ENCODE measurements at regions not wholly inside any gene's neighbourhood (a gene's known extent, or its start where the extent isn't known, plus 50 kb on each side); places are given as distances from the start of the nearest gene placed in this dataset.

DNA sequence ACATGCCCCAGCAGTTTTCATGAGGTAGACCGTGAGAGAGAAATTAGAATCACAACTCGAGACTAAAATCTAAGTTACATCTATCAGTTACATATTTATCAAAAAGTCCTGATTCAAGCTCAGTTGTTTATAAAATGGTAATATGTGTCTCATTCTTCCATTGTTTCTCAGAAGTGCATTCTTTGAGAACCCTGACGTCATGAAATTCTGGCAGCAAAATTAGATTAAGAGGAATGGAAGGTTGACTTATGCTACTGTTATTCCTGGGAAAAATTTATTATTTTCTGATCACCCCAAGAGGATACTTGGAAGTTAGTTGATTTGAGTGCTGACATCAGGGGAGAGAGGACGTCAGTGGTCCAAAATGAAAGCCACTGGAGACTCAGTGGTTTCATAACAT lies 1864.8 kb upstream of the LRRTM1 start:
- Histone ChIP-seq H3K4me3 (ENCODE audit: low read depth in 1 of 2, low read length in 2 of 2) (no peak overlapping the region), H3K9ac (ENCODE audit: low read depth, low read length) (no peak overlapping the region), H3K27ac (ENCODE audit: low read length) (no peak overlapping the region), H3K79me2 (ENCODE audit: insufficient read depth, low read length) (no peaks in the 10 kb centered on the region), H3K36me3 (ENCODE audit: insufficient read depth, low read length) (no peaks in the 10 kb centered on the region), H3K9me3 (ENCODE audit: insufficient read depth, low read length, severe bottlenecking) (no peaks in the 10 kb centered on the region), H4K20me1 (ENCODE audit: insufficient read depth, low read length) (no peaks in the 10 kb centered on the region), H2AFZ (ENCODE audit: low read depth, low read length) (no peak overlapping the region), H3K4me2 (ENCODE audit: insufficient read depth, low read length) (no peak overlapping the region), H3K27me3 (ENCODE audit: insufficient read depth, low read length, poor library complexity) (no peaks in the 10 kb centered on the region), H3K4me1 (ENCODE audit: insufficient read depth, low read length) (no peaks in the 10 kb centered on the region)
- ATAC-seq (ENCODE audit: insufficient read depth, low read depth) (no peak), DNase-seq (no peak)
- TF ChIP-seq, protein P1, sequence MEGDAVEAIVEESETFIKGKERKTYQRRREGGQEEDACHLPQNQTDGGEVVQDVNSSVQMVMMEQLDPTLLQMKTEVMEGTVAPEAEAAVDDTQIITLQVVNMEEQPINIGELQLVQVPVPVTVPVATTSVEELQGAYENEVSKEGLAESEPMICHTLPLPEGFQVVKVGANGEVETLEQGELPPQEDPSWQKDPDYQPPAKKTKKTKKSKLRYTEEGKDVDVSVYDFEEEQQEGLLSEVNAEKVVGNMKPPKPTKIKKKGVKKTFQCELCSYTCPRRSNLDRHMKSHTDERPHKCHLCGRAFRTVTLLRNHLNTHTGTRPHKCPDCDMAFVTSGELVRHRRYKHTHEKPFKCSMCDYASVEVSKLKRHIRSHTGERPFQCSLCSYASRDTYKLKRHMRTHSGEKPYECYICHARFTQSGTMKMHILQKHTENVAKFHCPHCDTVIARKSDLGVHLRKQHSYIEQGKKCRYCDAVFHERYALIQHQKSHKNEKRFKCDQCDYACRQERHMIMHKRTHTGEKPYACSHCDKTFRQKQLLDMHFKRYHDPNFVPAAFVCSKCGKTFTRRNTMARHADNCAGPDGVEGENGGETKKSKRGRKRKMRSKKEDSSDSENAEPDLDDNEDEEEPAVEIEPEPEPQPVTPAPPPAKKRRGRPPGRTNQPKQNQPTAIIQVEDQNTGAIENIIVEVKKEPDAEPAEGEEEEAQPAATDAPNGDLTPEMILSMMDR (IDR thresholded peaks at IDR 0.05; ENCODE audit: borderline replicate concordance, extremely low read depth, low read length, poor library complexity, severe bottlenecking), result no peak
- TF ChIP-seq EZH2 (IDR thresholded peaks at IDR 0.05; ENCODE audit: borderline replicate concordance, low read depth, low read length, severe bottlenecking), result no peak

DNA sequence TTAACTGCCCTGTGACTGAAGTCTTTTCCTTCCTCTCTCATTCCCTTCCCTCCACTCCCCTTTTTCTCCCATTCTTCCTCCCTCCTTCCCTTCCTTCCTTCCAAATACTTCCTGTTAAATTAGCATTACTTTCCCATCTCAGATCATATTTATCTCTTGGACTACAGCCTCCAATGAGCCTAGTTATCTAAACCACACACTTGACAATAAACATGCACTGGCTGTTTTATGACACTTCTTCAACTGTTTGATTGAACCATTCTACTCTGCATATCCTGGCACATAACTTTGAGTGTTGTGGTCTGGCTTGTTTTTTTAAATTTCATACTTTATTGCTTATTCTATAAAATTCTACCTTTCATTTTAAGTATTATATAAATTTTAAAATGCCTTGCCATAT lies 1860.8 kb upstream of the LRRTM1 start:
- no peaks in the 10 kb centered on the region for H4K20me1 ChIP-seq (ENCODE audit: insufficient read depth, low read length)
- no peak overlapping the region for H2AFZ ChIP-seq (ENCODE audit: low read depth, low read length)

DNA sequence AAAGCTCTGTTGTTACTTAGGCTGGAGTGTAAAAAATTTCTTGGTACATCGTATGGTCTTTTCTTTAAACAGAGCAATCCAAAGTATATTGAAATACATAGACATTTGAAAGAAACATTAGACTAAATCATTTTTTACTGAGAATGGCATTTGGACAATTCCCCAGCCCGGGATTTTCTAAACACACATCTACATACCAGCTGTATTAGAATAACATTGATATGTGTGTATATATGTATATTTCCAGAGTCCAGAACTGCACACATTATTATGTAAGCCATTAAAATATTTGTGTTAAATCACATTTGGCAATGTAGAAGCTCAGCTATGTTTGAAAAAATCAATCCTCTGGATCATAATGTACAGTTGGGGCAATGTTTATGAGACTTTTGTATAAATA lies 1853.6 kb upstream of the LRRTM1 start:
- Histone ChIP-seq H3K4me2 (ENCODE audit: insufficient read depth, low read length) (no peak overlapping the region), H3K27ac (ENCODE audit: low read length) (no peak overlapping the region), H3K4me1 (ENCODE audit: insufficient read depth, low read length) (no peaks in the 10 kb centered on the region), H3K79me2 (ENCODE audit: insufficient read depth, low read length) (no peaks in the 10 kb centered on the region), H3K4me3 (ENCODE audit: low read depth in 1 of 2, low read length in 2 of 2) (no peak overlapping the region), H3K36me3 (ENCODE audit: insufficient read depth, low read length) (no peaks in the 10 kb centered on the region), H3K9me3 (ENCODE audit: insufficient read depth, low read length, severe bottlenecking) (no peaks in the 10 kb centered on the region), H2AFZ (ENCODE audit: low read depth, low read length) (no peak overlapping the region), H4K20me1 (ENCODE audit: insufficient read depth, low read length) (no peaks in the 10 kb centered on the region), H3K27me3 (ENCODE audit: insufficient read depth, low read length, poor library complexity) (no peaks in the 10 kb centered on the region), H3K9ac (ENCODE audit: low read depth, low read length) (no peak overlapping the region)
- no peak for TF ChIP-seq EZH2 (IDR thresholded peaks at IDR 0.05; ENCODE audit: borderline replicate concordance, low read depth, low read length, severe bottlenecking)
- TF ChIP-seq, protein P1 (IDR thresholded peaks at IDR 0.05; ENCODE audit: borderline replicate concordance, extremely low read depth, low read length, poor library complexity, severe bottlenecking), result no peak
- DNase-seq (no peak), ATAC-seq (ENCODE audit: insufficient read depth, low read depth) (no peak)

More for the DNA sequence above, 1860.8 kb upstream of the LRRTM1 start:
- TF ChIP-seq EZH2 (IDR thresholded peaks at IDR 0.05; ENCODE audit: borderline replicate concordance, low read depth, low read length, severe bottlenecking), result no peak
- TF ChIP-seq, protein P1 (IDR thresholded peaks at IDR 0.05; ENCODE audit: borderline replicate concordance, extremely low read depth, low read length, poor library complexity, severe bottlenecking), result no peak
- no peaks in the 10 kb centered on the region for H3K36me3 ChIP-seq (ENCODE audit: insufficient read depth, low read length)
- H3K9ac ChIP-seq (ENCODE audit: low read depth, low read length), result no peak overlapping the region
- no peaks in the 10 kb centered on the region for H3K79me2 ChIP-seq (ENCODE audit: insufficient read depth, low read length)
- ATAC-seq (ENCODE audit: insufficient read depth, low read depth) (no peak), DNase-seq (no peak)
- no peak overlapping the region for H3K27ac ChIP-seq (ENCODE audit: low read length)
- no peaks in the 10 kb centered on the region for H3K4me1 ChIP-seq (ENCODE audit: insufficient read depth, low read length)
- H3K27me3 ChIP-seq (ENCODE audit: insufficient read depth, low read length, poor library complexity), result no peaks in the 10 kb centered on the region
- no peak overlapping the region for H3K4me3 ChIP-seq (ENCODE audit: low read depth in 1 of 2, low read length in 2 of 2)
- no peak overlapping the region for H3K4me2 ChIP-seq (ENCODE audit: insufficient read depth, low read length)
- H3K9me3 ChIP-seq (ENCODE audit: insufficient read depth, low read length, severe bottlenecking), result no peaks in the 10 kb centered on the region

DNA sequence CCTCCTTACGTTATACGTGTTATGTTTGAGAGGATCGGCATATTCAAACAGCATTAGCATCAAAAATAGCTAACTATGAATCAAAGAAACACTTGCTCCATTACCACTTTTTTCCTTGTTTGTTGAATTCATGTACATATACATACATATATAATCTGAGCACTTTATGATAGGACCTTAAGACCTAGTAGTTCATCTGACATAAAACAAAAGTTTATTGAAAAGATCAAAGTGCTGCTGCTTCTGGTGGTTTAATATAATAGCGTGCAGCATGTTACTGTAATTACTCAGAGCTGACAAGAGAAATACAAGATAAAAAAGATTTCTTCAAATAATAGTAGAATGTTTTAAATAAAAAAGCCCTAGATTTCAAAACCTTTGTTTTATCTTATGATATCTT lies 1850.9 kb upstream of the LRRTM1 start:
- no peak overlapping the region for H3K27ac ChIP-seq (ENCODE audit: low read length)
- H3K4me1 ChIP-seq (ENCODE audit: insufficient read depth, low read length), result no peaks in the 10 kb centered on the region
- no peaks in the 10 kb centered on the region for H3K79me2 ChIP-seq (ENCODE audit: insufficient read depth, low read length)
- TF ChIP-seq EZH2 (IDR thresholded peaks at IDR 0.05; ENCODE audit: borderline replicate concordance, low read depth, low read length, severe bottlenecking), result no peak
- TF ChIP-seq, protein P1 (IDR thresholded peaks at IDR 0.05; ENCODE audit: borderline replicate concordance, extremely low read depth, low read length, poor library complexity, severe bottlenecking), result no peak
- H3K4me3 ChIP-seq (ENCODE audit: low read depth in 1 of 2, low read length in 2 of 2), result no peak overlapping the region
- H3K36me3 ChIP-seq (ENCODE audit: insufficient read depth, low read length), result no peaks in the 10 kb centered on the region
- H2AFZ ChIP-seq (ENCODE audit: low read depth, low read length), result no peak overlapping the region
- DNase-seq, result no peak
- ATAC-seq (ENCODE audit: insufficient read depth, low read depth), result no peak
- no peak overlapping the region for H3K4me2 ChIP-seq (ENCODE audit: insufficient read depth, low read length)
- no peaks in the 10 kb centered on the region for H4K20me1 ChIP-seq (ENCODE audit: insufficient read depth, low read length)
- no peaks in the 10 kb centered on the region for H3K9me3 ChIP-seq (ENCODE audit: insufficient read depth, low read length, severe bottlenecking)
- H3K9ac ChIP-seq (ENCODE audit: low read depth, low read length), result no peak overlapping the region
- H3K27me3 ChIP-seq (ENCODE audit: insufficient read depth, low read length, poor library complexity), result no peaks in the 10 kb centered on the region
